Nephron (organoid): ENCODE measurements at regions not wholly inside any gene's neighbourhood (a gene's known extent, or its start where the extent isn't known, plus 50 kb on each side); places are given as distances from the start of the nearest gene placed in this dataset.
"Not testable (repeated sequence)": the region's sequence is repeated elsewhere in the genome, so short reads cannot be mapped to it uniquely, and the experiment has no call there.

Source experiments
- H3K27ac Mint-ChIP-seq, 3 experiments: 2 replicates each; pipeline ENCODE4 v1.8.0; 2020; ENCODE audit warnings: mixed read lengths in 3 of 3, mild to moderate bottlenecking in 2 of 3, moderate library complexity in 1 of 3
- H3K27me3 Mint-ChIP-seq: 2 replicates; pipeline ENCODE4 v1.8.0; 2021; ENCODE audit warnings: low read depth, mild to moderate bottlenecking, moderate library complexity, mixed read lengths
- H3K36me3 Mint-ChIP-seq: 2 replicates; pipeline ENCODE4 v1.8.0; 2020; ENCODE audit warnings: low read depth, mixed read lengths
- H3K4me1 Mint-ChIP-seq: 2 replicates; pipeline ENCODE4 v1.8.0; 2020; ENCODE audit warnings: mixed read lengths
- H3K4me3 Mint-ChIP-seq, 3 experiments: 2 replicates each; pipeline ENCODE4 v1.8.0; 2020; ENCODE audit warnings: mild to moderate bottlenecking in 3 of 3, mixed read lengths in 3 of 3, moderate library complexity in 2 of 3
- H3K9me3 Mint-ChIP-seq: 2 replicates; pipeline ENCODE4 v1.8.0; 2020; ENCODE audit warnings: mixed read lengths
- CTCF ChIP-seq, 3 experiments: fragments of 200-600 bp; sonication (generic); IDR thresholded peaks; one replicate each; pipeline ENCODE4 v1.5.0; 2021; ENCODE audit warnings: antibody characterized with exemption in 3 of 3; ENCODE audit not compliant: unreplicated experiment in 3 of 3

GRCh38 chr7:149334930-149335329 lies 72.9 kb downstream of the ZNF783 start:
- H3K27ac Mint-ChIP-seq, result no peak overlapping the region
- no peak for TF ChIP-seq CTCF (IDR thresholded peaks at IDR 0.05; ENCODE audit: unreplicated experiment in 3 of 3)
- peaks cover 33% of the 10 kb centered on the region for H3K9me3 Mint-ChIP-seq
- no peak overlapping the region for H3K4me3 Mint-ChIP-seq
- H3K36me3 Mint-ChIP-seq, result no peaks in the 10 kb centered on the region
- H3K27me3 Mint-ChIP-seq, result no peaks in the 10 kb centered on the region
- no peaks in the 10 kb centered on the region for H3K4me1 Mint-ChIP-seq

GRCh38 chr7:149348758-149349369 lies 86.9 kb downstream of the ZNF783 start:
- TF ChIP-seq CTCF (IDR thresholded peaks at IDR 0.05; ENCODE audit: unreplicated experiment in 3 of 3), result no peak
- no peak overlapping the region for H3K27ac Mint-ChIP-seq
- no peaks in the 10 kb centered on the region for H3K36me3 Mint-ChIP-seq
- H3K9me3 Mint-ChIP-seq, result peaks cover 42% of the 10 kb centered on the region
- H3K4me1 Mint-ChIP-seq, result no peaks in the 10 kb centered on the region
- H3K27me3 Mint-ChIP-seq, result no peaks in the 10 kb centered on the region
- no peak overlapping the region for H3K4me3 Mint-ChIP-seq

DNA sequence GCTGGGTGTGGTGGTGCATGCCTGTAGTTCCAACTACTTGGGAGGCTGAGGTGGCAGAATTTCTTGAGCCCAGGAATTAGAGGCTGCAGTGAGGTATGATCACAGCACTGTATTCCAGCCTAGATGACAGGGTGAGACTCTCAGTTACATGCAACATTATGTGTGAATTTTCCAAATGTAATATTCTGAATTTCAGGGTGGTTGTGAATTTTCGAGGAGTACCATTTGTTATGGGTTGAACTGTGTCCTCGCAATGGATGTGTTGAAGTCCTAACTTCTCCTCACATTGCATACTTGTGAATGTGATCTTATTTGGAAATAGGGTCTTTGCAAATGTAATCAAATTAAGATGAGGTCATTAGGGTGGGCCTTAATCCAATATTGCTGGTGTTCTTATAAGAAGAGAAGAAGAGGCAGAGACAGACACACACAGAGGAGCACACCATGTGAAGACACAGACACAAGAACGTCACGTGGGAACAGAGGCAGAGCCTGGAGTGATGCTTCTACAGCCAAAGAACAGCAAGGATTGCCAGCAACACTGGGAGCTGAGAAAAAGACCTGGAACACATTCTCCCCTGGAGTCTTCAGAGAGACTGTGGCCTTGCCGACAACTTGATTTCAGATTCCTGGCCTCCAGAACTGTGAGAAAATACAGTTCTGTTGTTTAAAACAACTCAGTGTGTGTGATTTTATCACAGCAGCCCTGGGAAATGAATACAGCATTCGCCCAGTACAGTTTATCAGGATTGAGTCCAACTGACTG lies 91.9 kb downstream of the ZNF783 start:
- Mint-ChIP-seq H3K4me1 (no peaks in the 10 kb centered on the region), H3K27me3 (no peaks in the 10 kb centered on the region), H3K9me3 (peaks cover 15% of the 10 kb centered on the region), H3K36me3 (no peaks in the 10 kb centered on the region), H3K27ac (no peak overlapping the region), H3K4me3 (no peak overlapping the region)
- no peak for TF ChIP-seq CTCF (IDR thresholded peaks at IDR 0.05; ENCODE audit: unreplicated experiment in 3 of 3)

GRCh38 chr7:149355035-149355389 lies 93.0 kb downstream of the ZNF783 start:
- H3K9me3 Mint-ChIP-seq, result peaks cover 16% of the 10 kb centered on the region
- H3K27ac Mint-ChIP-seq, H3K4me1 Mint-ChIP-seq, H3K4me3 Mint-ChIP-seq, H3K27me3 Mint-ChIP-seq, H3K36me3 Mint-ChIP-seq: not testable (repeated sequence)

GRCh38 chr7:149355390-149356048 lies 93.5 kb downstream of the ZNF783 start:
- peaks cover 19% of the 10 kb centered on the region for H3K9me3 Mint-ChIP-seq
- TF ChIP-seq CTCF (IDR thresholded peaks at IDR 0.05; ENCODE audit: unreplicated experiment in 3 of 3), result no peak
- H3K4me3 Mint-ChIP-seq, result no peak overlapping the region
- no peaks in the 10 kb centered on the region for H3K4me1 Mint-ChIP-seq
- H3K36me3 Mint-ChIP-seq, result no peaks in the 10 kb centered on the region
- H3K27ac Mint-ChIP-seq, result no peak overlapping the region
- peaks cover under 1% of the 10 kb centered on the region for H3K27me3 Mint-ChIP-seq

DNA sequence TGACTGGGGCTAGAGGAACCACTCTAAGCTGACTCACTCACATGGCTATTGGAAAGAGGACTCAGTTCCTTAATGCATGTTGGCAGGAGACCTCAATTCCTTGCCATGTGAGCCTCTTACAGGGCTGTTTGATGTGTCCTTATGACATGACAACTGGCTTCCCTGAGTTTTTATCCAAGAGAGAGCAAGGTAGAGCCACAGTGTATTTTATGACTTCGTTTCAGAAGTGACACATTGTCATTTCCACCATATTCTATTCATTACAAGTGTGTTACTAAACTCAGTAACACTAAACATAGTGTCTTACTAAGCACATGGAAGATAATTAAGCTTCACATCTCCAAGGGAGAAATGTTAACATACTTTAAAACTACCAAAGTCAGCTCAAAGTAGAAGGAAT lies 98.2 kb downstream of the ZNF777 start:
- TF ChIP-seq CTCF (IDR thresholded peaks at IDR 0.05; ENCODE audit: unreplicated experiment in 3 of 3), result no peak
- H3K4me3 Mint-ChIP-seq, result no peak overlapping the region
- H3K9me3 Mint-ChIP-seq, result peaks cover 17% of the 10 kb centered on the region

More for the DNA sequence above, 98.2 kb downstream of the ZNF777 start:
- Mint-ChIP-seq H3K4me1 (no peaks in the 10 kb centered on the region), H3K27me3 (peaks cover 8% of the 10 kb centered on the region), H3K27ac (no peak overlapping the region), H3K36me3 (no peaks in the 10 kb centered on the region)
